HepG2 (cell line): ENCODE measurements at regions not wholly inside any gene's neighbourhood (a gene's known extent, or its start where the extent isn't known, plus 50 kb on each side); places are given as distances from the start of the nearest gene placed in this dataset.

Experiments used
- CTCF ChIP-seq: sonication (generic); formaldehyde crosslinking; IDR thresholded peaks from 2 replicates; pipeline ENCODE4 v1.5.0; 2020; ENCODE audit warnings: mild to moderate bottlenecking, missing genetic modification reagents, moderate library complexity
- GABPA ChIP-seq, 2 experiments: IDR thresholded peaks; 2 replicates each; pipeline ENCODE4 v1.6.1; 2011 to 2016; ENCODE audit warnings: low read depth in 2 of 2, low read length in 1 of 2, missing biosample characterization in 1 of 2, missing genetic modification characterization in 1 of 2
- POLR2A ChIP-seq, 2 experiments: IDR thresholded peaks; 2 replicates each; pipeline ENCODE4 v1.6.1; 2011; ENCODE audit warnings: low read depth in 2 of 2, low read length in 2 of 2, mild to moderate bottlenecking in 1 of 2, moderate library complexity in 1 of 2; ENCODE audit not compliant: insufficient read depth in 1 of 2
- SNRNP70 ChIP-seq: fragments of 200-400 bp; formaldehyde crosslinking; IDR thresholded peaks from 2 replicates; pipeline ENCODE4 v1.6.1; 2017; ENCODE audit warnings: mild to moderate bottlenecking, low read depth, low read length, moderate library complexity
- TCF7L2 ChIP-seq: IDR thresholded peaks from 2 replicates; pipeline ENCODE4 v1.6.1; 2011; ENCODE audit warnings: mild to moderate bottlenecking, low read depth, low read length, moderate library complexity
- ZHX1 ChIP-seq: sonication (generic); formaldehyde crosslinking; IDR thresholded peaks from 2 replicates; pipeline ENCODE4 v1.8.1; 2022; ENCODE audit warnings: low read depth, mild to moderate bottlenecking, missing genetic modification reagents
- TF ChIP-seq, protein P1 (sequence below): sonication (generic); formaldehyde crosslinking; IDR thresholded peaks from 2 replicates; pipeline ENCODE4 v1.5.0; 2020; ENCODE audit warnings: mild to moderate bottlenecking, missing genetic modification reagents, borderline replicate concordance

DNA sequence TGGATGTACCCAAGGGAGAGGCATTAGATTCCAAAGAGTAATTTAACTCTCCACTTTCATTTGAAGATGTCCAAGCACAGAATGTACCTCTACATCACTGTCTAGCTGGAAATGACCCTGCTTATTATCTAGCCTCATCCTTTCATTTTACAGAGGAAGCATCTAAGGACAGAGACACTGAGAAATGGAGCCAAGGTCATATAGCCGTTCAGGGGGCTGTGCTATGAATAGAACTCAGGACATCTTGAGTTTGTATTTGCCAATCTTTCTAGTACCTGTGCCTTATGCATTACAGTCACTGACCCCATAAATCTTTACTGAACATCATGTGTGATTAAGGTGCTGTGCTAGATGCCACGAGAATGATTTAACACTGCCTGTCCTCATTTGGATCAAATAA is 138.2 kb upstream of the SPTLC3 start:
- no peak for TF ChIP-seq GABPA (IDR thresholded peaks at IDR 0.05; ENCODE audit: low read depth, low read length)
- no peak for TF ChIP-seq GABPA (CRISPR knock-in tag; IDR thresholded peaks at IDR 0.05; ENCODE audit: low read depth)
- no peak for TF ChIP-seq TCF7L2
- TF ChIP-seq SNRNP70 = no peak
- TF ChIP-seq, protein P1, sequence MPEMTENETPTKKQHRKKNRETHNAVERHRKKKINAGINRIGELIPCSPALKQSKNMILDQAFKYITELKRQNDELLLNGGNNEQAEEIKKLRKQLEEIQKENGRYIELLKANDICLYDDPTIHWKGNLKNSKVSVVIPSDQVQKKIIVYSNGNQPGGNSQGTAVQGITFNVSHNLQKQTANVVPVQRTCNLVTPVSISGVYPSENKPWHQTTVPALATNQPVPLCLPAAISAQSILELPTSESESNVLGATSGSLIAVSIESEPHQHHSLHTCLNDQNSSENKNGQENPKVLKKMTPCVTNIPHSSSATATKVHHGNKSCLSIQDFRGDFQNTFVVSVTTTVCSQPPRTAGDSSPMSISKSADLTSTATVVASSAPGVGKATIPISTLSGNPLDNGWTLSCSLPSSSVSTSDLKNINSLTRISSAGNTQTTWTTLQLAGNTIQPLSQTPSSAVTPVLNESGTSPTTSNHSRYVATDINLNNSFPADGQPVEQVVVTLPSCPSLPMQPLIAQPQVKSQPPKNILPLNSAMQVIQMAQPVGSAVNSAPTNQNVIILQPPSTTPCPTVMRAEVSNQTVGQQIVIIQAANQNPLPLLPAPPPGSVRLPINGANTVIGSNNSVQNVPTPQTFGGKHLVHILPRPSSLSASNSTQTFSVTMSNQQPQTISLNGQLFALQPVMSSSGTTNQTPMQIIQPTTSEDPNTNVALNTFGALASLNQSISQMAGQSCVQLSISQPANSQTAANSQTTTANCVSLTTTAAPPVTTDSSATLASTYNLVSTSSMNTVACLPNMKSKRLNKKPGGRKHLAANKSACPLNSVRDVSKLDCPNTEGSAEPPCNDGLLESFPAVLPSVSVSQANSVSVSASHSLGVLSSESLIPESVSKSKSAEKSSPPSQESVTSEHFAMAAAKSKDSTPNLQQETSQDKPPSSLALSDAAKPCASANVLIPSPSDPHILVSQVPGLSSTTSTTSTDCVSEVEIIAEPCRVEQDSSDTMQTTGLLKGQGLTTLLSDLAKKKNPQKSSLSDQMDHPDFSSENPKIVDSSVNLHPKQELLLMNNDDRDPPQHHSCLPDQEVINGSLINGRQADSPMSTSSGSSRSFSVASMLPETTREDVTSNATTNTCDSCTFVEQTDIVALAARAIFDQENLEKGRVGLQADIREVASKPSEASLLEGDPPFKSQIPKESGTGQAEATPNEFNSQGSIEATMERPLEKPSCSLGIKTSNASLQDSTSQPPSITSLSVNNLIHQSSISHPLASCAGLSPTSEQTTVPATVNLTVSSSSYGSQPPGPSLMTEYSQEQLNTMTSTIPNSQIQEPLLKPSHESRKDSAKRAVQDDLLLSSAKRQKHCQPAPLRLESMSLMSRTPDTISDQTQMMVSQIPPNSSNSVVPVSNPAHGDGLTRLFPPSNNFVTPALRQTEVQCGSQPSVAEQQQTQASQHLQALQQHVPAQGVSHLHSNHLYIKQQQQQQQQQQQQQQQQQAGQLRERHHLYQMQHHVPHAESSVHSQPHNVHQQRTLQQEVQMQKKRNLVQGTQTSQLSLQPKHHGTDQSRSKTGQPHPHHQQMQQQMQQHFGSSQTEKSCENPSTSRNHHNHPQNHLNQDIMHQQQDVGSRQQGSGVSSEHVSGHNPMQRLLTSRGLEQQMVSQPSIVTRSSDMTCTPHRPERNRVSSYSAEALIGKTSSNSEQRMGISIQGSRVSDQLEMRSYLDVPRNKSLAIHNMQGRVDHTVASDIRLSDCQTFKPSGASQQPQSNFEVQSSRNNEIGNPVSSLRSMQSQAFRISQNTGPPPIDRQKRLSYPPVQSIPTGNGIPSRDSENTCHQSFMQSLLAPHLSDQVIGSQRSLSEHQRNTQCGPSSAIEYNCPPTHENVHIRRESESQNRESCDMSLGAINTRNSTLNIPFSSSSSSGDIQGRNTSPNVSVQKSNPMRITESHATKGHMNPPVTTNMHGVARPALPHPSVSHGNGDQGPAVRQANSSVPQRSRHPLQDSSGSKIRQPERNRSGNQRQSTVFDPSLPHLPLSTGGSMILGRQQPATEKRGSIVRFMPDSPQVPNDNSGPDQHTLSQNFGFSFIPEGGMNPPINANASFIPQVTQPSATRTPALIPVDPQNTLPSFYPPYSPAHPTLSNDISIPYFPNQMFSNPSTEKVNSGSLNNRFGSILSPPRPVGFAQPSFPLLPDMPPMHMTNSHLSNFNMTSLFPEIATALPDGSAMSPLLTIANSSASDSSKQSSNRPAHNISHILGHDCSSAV = no peak
- no peak for TF ChIP-seq POLR2A (IDR thresholded peaks at IDR 0.05; ENCODE audit: insufficient read depth in 1 of 2, low read depth in 2 of 2, low read length in 2 of 2)
- TF ChIP-seq CTCF (CRISPR knock-in tag) = no peak
- TF ChIP-seq ZHX1 (CRISPR knock-in tag) = no peak
